OCI-LY3 (cell line): ENCODE measurements at regions not wholly inside any gene's neighbourhood (a gene's known extent, or its start where the extent isn't known, plus 50 kb on each side); places are given as distances from the start of the nearest gene placed in this dataset.

Source experiments
- EZH2phosphoT487 ChIP-seq: fragments of 200-600 bp; shearing (Covaris generic); IDR thresholded peaks from 2 replicates; pipeline ENCODE4 v1.6.1; 2018; ENCODE audit warnings: antibody characterized with exemption, mixed run types, low read depth
- TF ChIP-seq, protein P1 (sequence below): fragments of 200-600, 300-600 bp; sonication (generic); IDR thresholded peaks from 2 replicates; pipeline ENCODE4 v1.5.1; 2014; ENCODE audit warnings: antibody characterized with exemption, low read length, low read depth

DNA sequence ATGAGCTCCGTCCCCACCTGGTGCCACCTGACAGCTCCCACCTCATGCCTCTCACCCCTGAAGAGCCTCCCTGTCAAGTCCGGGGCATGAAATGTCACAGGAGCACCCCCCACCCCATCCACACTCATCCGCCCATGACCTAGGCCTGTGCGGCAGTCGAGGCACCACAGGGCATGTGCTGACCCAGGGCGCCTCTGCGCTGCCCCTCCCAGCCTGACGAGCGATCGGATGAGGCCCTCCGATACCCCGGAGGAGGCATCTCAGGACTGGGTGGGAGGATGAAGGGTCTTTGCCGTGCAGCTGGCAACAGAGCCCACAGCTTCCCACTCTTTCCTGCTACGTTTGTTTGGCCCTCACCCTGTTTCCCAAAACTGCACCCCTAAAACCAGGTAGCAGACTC lies 184.4 kb upstream of the TCERG1L start:
- TF ChIP-seq, protein P1, sequence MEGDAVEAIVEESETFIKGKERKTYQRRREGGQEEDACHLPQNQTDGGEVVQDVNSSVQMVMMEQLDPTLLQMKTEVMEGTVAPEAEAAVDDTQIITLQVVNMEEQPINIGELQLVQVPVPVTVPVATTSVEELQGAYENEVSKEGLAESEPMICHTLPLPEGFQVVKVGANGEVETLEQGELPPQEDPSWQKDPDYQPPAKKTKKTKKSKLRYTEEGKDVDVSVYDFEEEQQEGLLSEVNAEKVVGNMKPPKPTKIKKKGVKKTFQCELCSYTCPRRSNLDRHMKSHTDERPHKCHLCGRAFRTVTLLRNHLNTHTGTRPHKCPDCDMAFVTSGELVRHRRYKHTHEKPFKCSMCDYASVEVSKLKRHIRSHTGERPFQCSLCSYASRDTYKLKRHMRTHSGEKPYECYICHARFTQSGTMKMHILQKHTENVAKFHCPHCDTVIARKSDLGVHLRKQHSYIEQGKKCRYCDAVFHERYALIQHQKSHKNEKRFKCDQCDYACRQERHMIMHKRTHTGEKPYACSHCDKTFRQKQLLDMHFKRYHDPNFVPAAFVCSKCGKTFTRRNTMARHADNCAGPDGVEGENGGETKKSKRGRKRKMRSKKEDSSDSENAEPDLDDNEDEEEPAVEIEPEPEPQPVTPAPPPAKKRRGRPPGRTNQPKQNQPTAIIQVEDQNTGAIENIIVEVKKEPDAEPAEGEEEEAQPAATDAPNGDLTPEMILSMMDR: no peak
- no peak for TF ChIP-seq EZH2phosphoT487
